ENCODE measurements at regions not wholly inside any gene's neighbourhood (a gene's known extent, or its start where the extent isn't known, plus 50 kb on each side); places are given as distances from the start of the nearest gene placed in this dataset.

DNA sequence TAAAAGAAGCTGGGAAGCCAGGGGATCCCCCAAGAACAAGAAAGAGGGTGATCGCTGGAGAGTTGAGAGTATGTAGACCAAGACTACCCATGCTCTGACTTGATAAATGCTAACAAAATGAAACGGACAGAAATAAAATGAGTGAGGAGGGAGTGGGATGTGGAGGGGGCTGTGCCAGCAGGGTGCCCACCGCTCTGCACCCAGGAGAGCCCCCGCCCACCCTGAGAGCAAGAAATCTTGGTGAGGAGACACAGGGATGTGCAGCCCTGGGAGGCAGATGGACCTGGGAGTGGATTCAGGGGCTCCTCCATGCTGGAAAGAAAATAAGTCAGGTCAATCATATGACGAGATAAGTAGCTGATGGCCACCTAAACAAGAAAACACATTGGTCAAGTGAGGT lies 590.9 kb downstream of the AJAP1 start (continued):
- TF ChIP-seq ELK1 (IDR thresholded peaks at IDR 0.05; ENCODE audit: low read depth, low read length) (no peak), ZBED1 (IDR thresholded peaks at IDR 0.05; ENCODE audit: borderline replicate concordance) (no peak), ASH2L (IDR thresholded peaks at IDR 0.05; ENCODE audit: borderline replicate concordance, low read depth) (no peak), STAT1 (conservative IDR thresholded peaks at IDR 0.05) (no peak), BCL11A (IDR thresholded peaks at IDR 0.05; ENCODE audit: low read depth, low read length) (no peak), SRF (IDR thresholded peaks at IDR 0.05; ENCODE audit: low read depth in 2 of 2, low read length in 2 of 2) (no peak), SP1 (IDR thresholded peaks at IDR 0.05; ENCODE audit: low read depth, low read length) (no peak), MXI1 (IDR thresholded peaks at IDR 0.05; ENCODE audit: low read depth, low read length) (no peak), SMARCA5 (IDR thresholded peaks at IDR 0.05) (no peak), USF2 (IDR thresholded peaks at IDR 0.05; ENCODE audit: borderline replicate concordance, low read depth, low read length) (no peak), MEF2B (IDR thresholded peaks at IDR 0.05; ENCODE audit: partially characterized antibody, poor library complexity, severe bottlenecking) (no peak)
- TF ChIP-seq, protein P1, sequence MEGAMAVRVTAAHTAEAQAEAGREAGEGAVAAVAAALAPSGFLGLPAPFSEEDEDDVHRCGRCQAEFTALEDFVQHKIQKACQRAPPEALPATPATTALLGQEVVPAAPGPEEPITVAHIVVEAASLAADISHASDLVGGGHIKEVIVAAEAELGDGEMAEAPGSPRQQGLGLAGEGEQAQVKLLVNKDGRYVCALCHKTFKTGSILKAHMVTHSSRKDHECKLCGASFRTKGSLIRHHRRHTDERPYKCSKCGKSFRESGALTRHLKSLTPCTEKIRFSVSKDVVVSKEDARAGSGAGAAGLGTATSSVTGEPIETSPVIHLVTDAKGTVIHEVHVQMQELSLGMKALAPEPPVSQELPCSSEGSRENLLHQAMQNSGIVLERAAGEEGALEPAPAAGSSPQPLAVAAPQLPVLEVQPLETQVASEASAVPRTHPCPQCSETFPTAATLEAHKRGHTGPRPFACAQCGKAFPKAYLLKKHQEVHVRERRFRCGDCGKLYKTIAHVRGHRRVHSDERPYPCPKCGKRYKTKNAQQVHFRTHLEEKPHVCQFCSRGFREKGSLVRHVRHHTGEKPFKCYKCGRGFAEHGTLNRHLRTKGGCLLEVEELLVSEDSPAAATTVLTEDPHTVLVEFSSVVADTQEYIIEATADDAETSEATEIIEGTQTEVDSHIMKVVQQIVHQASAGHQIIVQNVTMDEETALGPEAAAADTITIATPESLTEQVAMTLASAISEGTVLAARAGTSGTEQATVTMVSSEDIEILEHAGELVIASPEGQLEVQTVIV (IDR thresholded peaks at IDR 0.05; ENCODE audit: borderline replicate concordance, partially characterized antibody): no peak
- TF ChIP-seq, protein P2, sequence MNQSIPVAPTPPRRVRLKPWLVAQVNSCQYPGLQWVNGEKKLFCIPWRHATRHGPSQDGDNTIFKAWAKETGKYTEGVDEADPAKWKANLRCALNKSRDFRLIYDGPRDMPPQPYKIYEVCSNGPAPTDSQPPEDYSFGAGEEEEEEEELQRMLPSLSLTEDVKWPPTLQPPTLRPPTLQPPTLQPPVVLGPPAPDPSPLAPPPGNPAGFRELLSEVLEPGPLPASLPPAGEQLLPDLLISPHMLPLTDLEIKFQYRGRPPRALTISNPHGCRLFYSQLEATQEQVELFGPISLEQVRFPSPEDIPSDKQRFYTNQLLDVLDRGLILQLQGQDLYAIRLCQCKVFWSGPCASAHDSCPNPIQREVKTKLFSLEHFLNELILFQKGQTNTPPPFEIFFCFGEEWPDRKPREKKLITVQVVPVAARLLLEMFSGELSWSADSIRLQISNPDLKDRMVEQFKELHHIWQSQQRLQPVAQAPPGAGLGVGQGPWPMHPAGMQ (IDR thresholded peaks at IDR 0.05; ENCODE audit: borderline replicate concordance): no peak
- TF ChIP-seq, protein P3, sequence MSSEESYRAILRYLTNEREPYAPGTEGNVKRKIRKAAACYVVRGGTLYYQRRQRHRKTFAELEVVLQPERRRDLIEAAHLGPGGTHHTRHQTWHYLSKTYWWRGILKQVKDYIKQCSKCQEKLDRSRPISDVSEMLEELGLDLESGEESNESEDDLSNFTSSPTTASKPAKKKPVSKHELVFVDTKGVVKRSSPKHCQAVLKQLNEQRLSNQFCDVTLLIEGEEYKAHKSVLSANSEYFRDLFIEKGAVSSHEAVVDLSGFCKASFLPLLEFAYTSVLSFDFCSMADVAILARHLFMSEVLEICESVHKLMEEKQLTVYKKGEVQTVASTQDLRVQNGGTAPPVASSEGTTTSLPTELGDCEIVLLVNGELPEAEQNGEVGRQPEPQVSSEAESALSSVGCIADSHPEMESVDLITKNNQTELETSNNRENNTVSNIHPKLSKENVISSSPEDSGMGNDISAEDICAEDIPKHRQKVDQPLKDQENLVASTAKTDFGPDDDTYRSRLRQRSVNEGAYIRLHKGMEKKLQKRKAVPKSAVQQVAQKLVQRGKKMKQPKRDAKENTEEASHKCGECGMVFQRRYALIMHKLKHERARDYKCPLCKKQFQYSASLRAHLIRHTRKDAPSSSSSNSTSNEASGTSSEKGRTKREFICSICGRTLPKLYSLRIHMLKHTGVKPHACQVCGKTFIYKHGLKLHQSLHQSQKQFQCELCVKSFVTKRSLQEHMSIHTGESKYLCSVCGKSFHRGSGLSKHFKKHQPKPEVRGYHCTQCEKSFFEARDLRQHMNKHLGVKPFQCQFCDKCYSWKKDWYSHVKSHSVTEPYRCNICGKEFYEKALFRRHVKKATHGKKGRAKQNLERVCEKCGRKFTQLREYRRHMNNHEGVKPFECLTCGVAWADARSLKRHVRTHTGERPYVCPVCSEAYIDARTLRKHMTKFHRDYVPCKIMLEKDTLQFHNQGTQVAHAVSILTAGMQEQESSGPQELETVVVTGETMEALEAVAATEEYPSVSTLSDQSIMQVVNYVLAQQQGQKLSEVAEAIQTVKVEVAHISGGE (CRISPR knock-in tag; IDR thresholded peaks at IDR 0.05): no peak
